SK-N-SH (cell line): ENCODE measurements at regions not wholly inside any gene's neighbourhood (a gene's known extent, or its start where the extent isn't known, plus 50 kb on each side); places are given as distances from the start of the nearest gene placed in this dataset.

ENCODE experiments used
- CTCF ChIA-PET: fragments of 300-600, 350-600 bp; formaldehyde crosslinking; extraction: SDS; loops from one replicate; lab custom pipeline; 2021; lab: Yijun Ruan, JAX
- POLR2A ChIA-PET: fragments of 350-600 bp; sonication (Branson Sonifier 250); formaldehyde crosslinking; extraction: SDS; loops from one replicate; lab custom pipeline; 2020; ENCODE audit warnings: antibody characterized with exemption, inconsistent platforms; lab: Yijun Ruan, JAX
- DNase-seq: peaks from one replicate; pipeline ENCODE4 v3.0.0; 2012
- H2AFZ ChIP-seq: fragments of 200-600 bp; sonication (generic); 2 replicates; pipeline ENCODE4 v1.8.1; 2016; ENCODE audit warnings: antibody characterized with exemption, mild to moderate bottlenecking, low read depth
- H3F3A ChIP-seq: fragments of 200-600 bp; sonication (generic); replicated peaks from 2 replicates; pipeline ENCODE3; 2016; ENCODE audit warnings: antibody characterized with exemption, mild to moderate bottlenecking; ENCODE audit not compliant: insufficient read depth
- H3K27ac ChIP-seq, 2 experiments: fragments of 200-500 bp in 1 of 2; fragments of 200-600 bp in 1 of 2; sonication (Bioruptor generic) in 1 of 2; sonication (generic), shearing (Covaris generic) in 1 of 2; 2 replicates each; pipeline versions ENCODE4 v1.5.1 to v1.6.1; 2014 to 2016; ENCODE audit warnings: low read depth in 2 of 2, inconsistent platforms in 1 of 2, low read length in 1 of 2, mild to moderate bottlenecking in 1 of 2, mixed read lengths in 1 of 2
- H3K27me3 ChIP-seq: fragments of 200-600 bp; sonication (generic), shearing (Covaris generic); 2 replicates; pipeline ENCODE4 v1.6.1; 2016; ENCODE audit warnings: mixed run types; ENCODE audit not compliant: insufficient read depth
- H3K36me3 ChIP-seq, 2 experiments: fragments of 200-500 bp in 1 of 2; fragments of 200-600 bp in 1 of 2; sonication (Bioruptor generic) in 1 of 2; sonication (generic) in 1 of 2; replicated peaks in 1 of 2; 2 replicates each; pipeline versions ENCODE3 to v1.5.1; 2014 to 2016; ENCODE audit warnings: low read length in 1 of 2, mild to moderate bottlenecking in 1 of 2; ENCODE audit not compliant: insufficient read depth in 2 of 2, control insufficient read depth in 1 of 2
- H3K4me1 ChIP-seq, 2 experiments: fragments of 200-500 bp in 1 of 2; fragments of 200-600 bp in 1 of 2; sonication (Bioruptor generic) in 1 of 2; sonication (generic), shearing (Covaris generic) in 1 of 2; 2 replicates each; pipeline versions ENCODE4 v1.5.1 to v1.6.1; 2014 to 2016; ENCODE audit warnings: low read depth in 1 of 2, low read length in 1 of 2, mixed run types in 1 of 2; ENCODE audit not compliant: insufficient read depth in 2 of 2, control insufficient read depth in 1 of 2
- H3K4me2 ChIP-seq: fragments of 200-600 bp; sonication (generic), shearing (Covaris generic); 2 replicates; pipeline ENCODE4 v1.6.1; 2017; ENCODE audit warnings: mixed run types
- H3K4me3 ChIP-seq, 2 experiments: fragments of 200-500 bp in 1 of 2; fragments of 200-600 bp in 1 of 2; sonication (Bioruptor generic) in 1 of 2; sonication (generic), shearing (Covaris generic) in 1 of 2; 2 replicates each; pipeline versions ENCODE4 v1.5.1 to v1.8.1; 2014 to 2016; ENCODE audit warnings: low read depth in 2 of 2, inconsistent platforms in 1 of 2, low read length in 1 of 2, mild to moderate bottlenecking in 1 of 2, mixed read lengths in 1 of 2, moderate library complexity in 1 of 2
- H3K79me2 ChIP-seq: fragments of 200-600 bp; sonication (generic); 2 replicates; pipeline ENCODE4 v1.8.1; 2017; ENCODE audit warnings: mild to moderate bottlenecking; ENCODE audit not compliant: insufficient read depth
- H3K9ac ChIP-seq: fragments of 200-600 bp; sonication (generic); 2 replicates; pipeline ENCODE4 v1.6.1; 2017; ENCODE audit warnings: mixed run types
- H3K9me2 ChIP-seq: fragments of 200-600 bp; sonication (generic); 2 replicates; pipeline ENCODE4 v1.6.1; 2017; ENCODE audit warnings: mixed run types
- H3K9me3 ChIP-seq: fragments of 200-600 bp; sonication (generic); 2 replicates; pipeline ENCODE4 v1.6.1; 2017; ENCODE audit warnings: mixed run types, mild to moderate bottlenecking, moderate library complexity
- H4K20me1 ChIP-seq: fragments of 200-600 bp; sonication (generic); 2 replicates; pipeline ENCODE4 v1.6.1; 2017; ENCODE audit warnings: mild to moderate bottlenecking, mixed run types; ENCODE audit not compliant: insufficient read depth
- EP300 ChIP-seq, 2 experiments: IDR thresholded peaks; 2 replicates each; pipeline versions ENCODE4 v1.4.0 to v1.6.1; 2012; ENCODE audit warnings: borderline replicate concordance in 1 of 2, low read depth in 1 of 2, low read length in 1 of 2
- EZH2phosphoT487 ChIP-seq: fragments of 200-600 bp; sonication (generic); IDR thresholded peaks from 2 replicates; pipeline ENCODE4 v1.6.1; 2017; ENCODE audit warnings: low read depth, mixed run types, mild to moderate bottlenecking, antibody characterized with exemption, moderate library complexity, borderline replicate concordance
- FOSL2 ChIP-seq: IDR thresholded peaks from 2 replicates; pipeline ENCODE4 v1.4.0; 2012; ENCODE audit warnings: low read depth, mild to moderate bottlenecking, moderate library complexity, borderline replicate concordance
- FOXJ3 ChIP-seq: sonication (generic); formaldehyde crosslinking; IDR thresholded peaks from 2 replicates; pipeline ENCODE4 v1.5.1; 2020; ENCODE audit warnings: mild to moderate bottlenecking, missing genetic modification reagents
- IRF3 ChIP-seq: fragments of 150-350 bp; IDR thresholded peaks from 2 replicates; pipeline ENCODE4 v1.6.1; 2016; ENCODE audit warnings: mild to moderate bottlenecking, low read depth, low read length
- MEF2A ChIP-seq: IDR thresholded peaks from 2 replicates; pipeline ENCODE4 v1.4.0; 2012; ENCODE audit warnings: low read depth, borderline replicate concordance
- MXI1 ChIP-seq: IDR thresholded peaks from 2 replicates; pipeline ENCODE4 v1.6.1; 2012; ENCODE audit warnings: mild to moderate bottlenecking, low read depth, low read length, improper control_type of control experiment
- POLR2AphosphoS5 ChIP-seq: IDR thresholded peaks from 2 replicates; pipeline ENCODE4 v1.6.1; 2012; ENCODE audit warnings: low read depth, low read length
- REST ChIP-seq: IDR thresholded peaks from 2 replicates; pipeline ENCODE4 v1.6.1; 2012; ENCODE audit warnings: mild to moderate bottlenecking, low read depth, low read length, moderate library complexity
- RFX5 ChIP-seq: IDR thresholded peaks from 2 replicates; pipeline ENCODE4 v1.6.1; 2012; ENCODE audit warnings: mild to moderate bottlenecking, improper control_type of control experiment, low read length
- SIN3A ChIP-seq: IDR thresholded peaks from 2 replicates; pipeline ENCODE4 v1.6.1; 2012; ENCODE audit warnings: low read depth, mild to moderate bottlenecking, low read length, moderate library complexity, borderline replicate concordance
- TAF1 ChIP-seq: IDR thresholded peaks from 2 replicates; pipeline ENCODE4 v1.6.1; 2012; ENCODE audit warnings: low read depth, mild to moderate bottlenecking, low read length, moderate library complexity, borderline replicate concordance
- TCF12 ChIP-seq: IDR thresholded peaks from 2 replicates; pipeline ENCODE4 v1.4.0; 2012
- USF1 ChIP-seq: IDR thresholded peaks from 2 replicates; pipeline ENCODE4 v1.4.0; 2012; ENCODE audit warnings: low read depth, borderline replicate concordance
- USF2 ChIP-seq: fragments of 150-350 bp; IDR thresholded peaks from 2 replicates; pipeline ENCODE4 v1.6.1; 2017; ENCODE audit warnings: antibody characterized with exemption, low read length, low read depth, borderline replicate concordance

- H4K20me1 ChIP-seq, result no peaks in the 10 kb centered on the region
- no peaks in the 10 kb centered on the region for H3K36me3 ChIP-seq
- no peaks in the 10 kb centered on the region for H3K27me3 ChIP-seq
- no peak overlapping the region for H3K4me3 ChIP-seq
- DNase-seq, result no peak
- no peak overlapping the region for H2AFZ ChIP-seq
- POLR2A ChIA-PET, result no interaction called here
- CTCF ChIA-PET, result no interaction called here
- H3K79me2 ChIP-seq, result no peaks in the 10 kb centered on the region
- no peaks in the 10 kb centered on the region for H3K4me1 ChIP-seq
- H3K9me3 ChIP-seq, result no peaks in the 10 kb centered on the region
- no peak overlapping the region for H3K27ac ChIP-seq
- H3K4me2 ChIP-seq, result no peak overlapping the region
- TF ChIP-seq FOSL2, result no peak
- no peak for TF ChIP-seq EP300 (IDR thresholded peaks at IDR 0.05; ENCODE audit: borderline replicate concordance in 1 of 2, low read depth in 1 of 2, low read length in 1 of 2)
- TF ChIP-seq EZH2phosphoT487, result no peak
- TF ChIP-seq FOXJ3 (CRISPR knock-in tag), result no peak
- TF ChIP-seq IRF3, result no peak
- TF ChIP-seq POLR2AphosphoS5, result no peak
- TF ChIP-seq TCF12, result no peak
- no peak for TF ChIP-seq MXI1
- no peak for TF ChIP-seq SIN3A
- TF ChIP-seq TAF1, result no peak
- TF ChIP-seq RFX5, result no peak
- no peak for TF ChIP-seq REST
- TF ChIP-seq MEF2A, result no peak
- TF ChIP-seq USF1, result no peak
- TF ChIP-seq USF2, result no peak
- H3K9ac ChIP-seq, result no peak overlapping the region
- H3K9me2 ChIP-seq, result no peaks in the 10 kb centered on the region
- no peaks in the 10 kb centered on the region for H3F3A ChIP-seq
Observed at GRCh38 chr2:146837857-146838256, 1007.0 kb upstream of the ACVR2A start.
